ENCODE measurements at regions not wholly inside any gene's neighbourhood (a gene's known extent, or its start where the extent isn't known, plus 50 kb on each side); places are given as distances from the start of the nearest gene placed in this dataset.

DNA sequence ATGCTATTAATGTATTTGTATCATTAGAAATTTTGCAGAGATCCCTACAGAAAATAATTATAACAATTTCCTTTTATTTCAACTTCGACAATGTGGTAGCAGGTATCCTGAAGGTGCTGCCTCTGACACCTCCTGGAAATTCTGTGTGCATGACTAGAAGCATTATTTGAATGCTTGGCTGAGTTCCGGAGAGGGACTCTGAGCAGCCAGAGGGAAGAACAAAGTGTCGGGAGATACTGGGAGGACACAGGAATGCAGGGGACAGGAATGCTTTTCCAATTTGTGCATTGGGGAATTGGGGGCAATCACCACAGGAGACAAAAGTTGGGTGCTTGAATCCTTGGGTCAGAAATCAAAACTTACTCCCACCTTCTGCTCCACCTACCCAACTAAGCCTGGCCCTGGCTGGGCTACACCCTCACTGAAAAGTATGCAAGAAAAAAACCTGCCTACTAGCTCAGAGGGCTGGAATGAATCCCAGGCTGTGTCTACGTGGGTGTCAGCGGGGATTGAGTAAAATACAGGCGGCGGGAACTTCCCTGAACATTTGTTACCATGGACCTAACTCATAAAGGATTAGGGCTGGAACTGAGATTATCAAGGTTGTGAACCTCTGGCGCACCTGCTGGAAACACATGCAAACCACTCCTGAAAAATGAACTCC, 299.3 kb downstream of the SOX11 start:
- DNase-seq = no peak

DNA sequence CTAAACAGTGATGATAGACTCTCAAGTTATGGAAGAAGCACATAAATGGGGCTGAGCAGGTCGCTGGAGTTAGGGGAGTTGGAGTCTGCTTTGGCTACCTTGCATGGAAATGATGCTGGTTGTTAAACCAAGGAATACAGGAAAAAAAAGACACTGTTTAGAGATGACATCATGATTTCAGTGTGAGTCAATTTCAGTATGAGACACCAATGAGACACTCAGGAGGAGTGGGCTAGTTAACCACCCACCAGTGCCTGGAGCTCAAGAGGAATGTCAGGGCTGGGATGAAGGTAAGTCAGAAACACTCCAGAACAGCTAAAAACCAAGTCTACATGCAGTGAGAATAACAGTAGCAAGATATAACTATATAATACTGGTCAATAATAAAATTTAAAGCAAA, 303.6 kb downstream of the SOX11 start:
- no peak for DNase-seq

GRCh38 chr2:6008186-6008585, 316.0 kb downstream of the SOX11 start:
- DNase-seq = no peak

DNA sequence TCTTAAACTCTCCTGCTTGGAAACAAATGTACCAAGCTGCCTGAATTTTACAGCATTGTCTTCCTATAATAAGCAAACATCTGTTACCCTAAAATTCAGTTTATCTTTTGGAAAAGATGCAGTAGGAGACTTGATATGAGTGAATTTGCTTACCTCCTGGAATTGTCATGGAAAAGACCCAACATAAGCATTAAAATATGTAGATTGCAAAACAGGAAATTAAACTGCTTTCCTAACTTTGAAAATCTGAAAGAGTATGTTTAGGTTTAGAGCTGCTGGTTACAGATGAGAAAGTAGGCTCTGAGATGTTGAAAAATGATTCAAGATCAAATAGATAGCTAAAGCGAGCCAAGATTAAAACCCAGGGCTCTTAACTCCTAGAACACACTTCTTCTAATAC, 316.5 kb downstream of the SOX11 start:
- DNase-seq = no peak

- DNase-seq = no peak
Measured at GRCh38 chr2:6010163-6010562, 318.0 kb downstream of the SOX11 start.

- no peak for DNase-seq
Measured at GRCh38 chr2:6011921-6012320, 319.7 kb downstream of the SOX11 start.

DNA sequence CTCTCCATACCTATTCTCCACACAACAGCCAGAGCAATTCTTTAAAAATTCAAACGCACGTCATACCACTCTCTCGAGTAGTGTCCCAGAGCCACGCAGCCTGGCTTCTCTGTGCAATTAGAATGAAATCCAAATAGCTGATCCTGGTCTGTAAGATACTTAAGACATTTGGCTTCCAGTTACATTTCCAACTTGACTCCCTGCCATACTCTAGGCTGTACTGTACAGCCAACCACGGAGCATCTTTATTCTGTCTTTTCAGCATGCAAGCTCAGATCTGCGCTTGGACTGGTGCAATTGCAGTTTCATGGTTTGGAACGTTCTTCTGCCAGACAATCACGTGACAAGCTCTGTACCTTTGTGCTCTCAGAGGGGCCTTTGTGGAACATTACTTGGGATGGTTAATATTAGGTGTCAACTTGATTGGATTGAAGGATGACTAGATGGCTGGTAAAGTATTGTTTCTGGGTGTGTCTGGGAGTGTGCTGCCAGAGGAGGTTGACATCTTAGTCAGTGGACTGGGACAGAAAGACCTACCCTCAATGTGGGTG, 325.6 kb downstream of the SOX11 start:
- no peak for DNase-seq

GRCh38 chr2:6024229-6024628, 332.0 kb downstream of the SOX11 start:
- no peak for DNase-seq

DNA sequence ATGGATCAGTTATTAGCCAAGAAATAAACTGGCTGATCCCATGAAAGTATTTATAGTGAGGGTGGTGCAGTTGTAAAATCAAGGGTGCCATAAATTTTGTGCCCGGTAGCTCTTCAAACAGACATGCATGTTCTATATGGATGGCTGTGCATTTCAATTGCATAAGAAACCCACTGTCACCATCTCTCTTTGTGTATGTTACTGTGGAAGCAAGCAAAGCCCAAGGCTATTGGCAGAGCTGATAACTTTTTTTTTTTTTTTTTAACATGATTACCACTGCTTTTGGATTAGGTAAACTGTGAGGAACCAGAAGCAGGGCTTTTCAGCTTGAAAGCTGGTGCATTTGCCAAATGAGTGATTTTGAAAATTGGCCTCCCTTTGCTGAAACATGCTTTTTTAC, 332.6 kb downstream of the SOX11 start:
- no peak for DNase-seq

- no peak for DNase-seq
Measured at GRCh38 chr2:6025391-6025790, 333.2 kb downstream of the SOX11 start.

DNA sequence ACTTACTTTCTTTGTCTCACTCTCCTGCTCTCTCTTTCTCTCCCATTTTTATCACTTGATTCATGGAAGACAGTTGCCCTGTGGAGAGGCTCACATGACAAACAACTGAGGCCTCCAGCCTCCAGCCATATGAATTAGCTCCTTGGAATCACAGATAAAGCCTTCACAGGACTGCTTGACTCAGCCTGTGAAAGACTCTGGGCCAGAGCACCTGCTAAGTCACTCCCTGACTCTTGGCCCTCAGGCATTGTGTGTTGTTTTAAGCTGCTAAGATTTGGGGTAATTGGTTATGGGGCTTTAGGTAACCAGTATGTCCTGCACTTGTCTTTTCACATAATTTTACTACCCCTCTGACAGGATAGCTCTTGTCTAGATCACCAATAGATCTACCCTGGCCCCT, 334.9 kb downstream of the SOX11 start:
- DNase-seq = no peak

DNA sequence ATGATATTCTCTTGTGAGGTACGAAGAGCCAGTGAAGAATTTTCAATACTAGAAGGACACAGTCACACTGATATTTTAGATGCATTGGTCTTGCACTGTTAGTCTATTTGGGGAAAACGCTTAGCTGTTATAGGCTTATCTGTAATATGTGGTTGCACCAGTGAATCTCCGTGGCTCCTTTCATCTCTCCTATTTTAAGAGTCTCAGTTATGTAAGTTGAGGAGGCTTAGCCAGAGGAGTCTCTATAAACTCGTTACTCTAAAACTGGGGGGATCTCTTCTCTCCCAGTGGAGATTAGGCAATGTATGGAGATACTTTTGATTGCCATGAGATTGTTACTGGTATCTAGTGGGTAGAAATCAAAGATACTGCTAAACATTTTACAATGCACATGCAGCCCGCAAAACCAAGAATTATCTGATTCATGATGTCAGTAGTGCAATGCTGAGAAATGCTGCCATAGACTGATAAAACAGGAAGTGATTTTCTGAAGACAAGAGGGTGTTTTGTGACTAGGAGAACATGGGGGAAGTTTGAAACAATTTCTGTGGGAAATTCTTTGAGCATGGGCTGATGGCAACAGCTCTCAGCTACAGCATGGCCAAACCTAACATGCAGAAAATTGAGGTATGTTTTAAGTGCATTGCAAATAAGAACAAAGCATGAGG, 339.1 kb downstream of the SOX11 start:
- no peak for DNase-seq

DNA sequence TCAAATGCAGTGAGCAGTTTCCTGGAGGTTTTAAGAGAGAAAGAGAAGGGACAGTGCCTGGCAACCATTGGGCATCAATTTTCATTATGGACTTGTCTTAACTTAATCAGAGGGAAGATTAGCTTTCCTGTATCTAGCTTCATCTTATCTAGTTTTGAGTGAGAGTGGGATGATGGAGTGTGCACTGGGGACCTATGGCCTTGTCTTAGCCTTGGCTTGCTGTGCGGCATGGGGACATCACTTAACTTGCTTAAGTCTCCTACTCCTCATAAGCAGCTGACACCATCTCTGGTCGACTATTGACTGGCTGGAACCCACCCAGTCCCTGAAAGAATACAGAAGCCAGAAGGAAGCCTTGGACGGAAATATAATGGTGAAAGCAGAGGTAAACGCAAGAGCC, 344.0 kb downstream of the SOX11 start:
- DNase-seq = no peak

DNA sequence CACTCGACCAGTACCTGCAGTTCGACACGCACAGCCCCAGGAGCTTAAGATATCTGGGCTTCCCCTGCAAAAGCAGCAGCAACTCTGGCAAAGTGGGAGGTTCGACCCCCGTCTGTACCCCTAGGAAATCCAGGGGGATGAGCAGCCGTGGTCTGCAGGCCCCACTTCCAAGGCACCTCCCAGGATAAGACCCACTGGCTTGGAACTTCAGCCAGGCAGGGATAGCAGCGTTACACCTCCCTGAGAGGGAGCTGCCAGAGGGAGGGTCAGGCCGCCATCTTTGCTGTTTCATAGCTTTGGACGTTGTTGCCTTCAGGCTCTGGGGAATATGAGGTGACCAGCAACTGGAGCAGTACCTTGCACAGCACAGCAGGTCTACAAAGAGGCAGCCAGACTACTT, 351.1 kb downstream of the SOX11 start:
- no peak for DNase-seq

- no peak for DNase-seq
Measured at GRCh38 chr2:6052649-6053048, 360.5 kb downstream of the SOX11 start.

DNA sequence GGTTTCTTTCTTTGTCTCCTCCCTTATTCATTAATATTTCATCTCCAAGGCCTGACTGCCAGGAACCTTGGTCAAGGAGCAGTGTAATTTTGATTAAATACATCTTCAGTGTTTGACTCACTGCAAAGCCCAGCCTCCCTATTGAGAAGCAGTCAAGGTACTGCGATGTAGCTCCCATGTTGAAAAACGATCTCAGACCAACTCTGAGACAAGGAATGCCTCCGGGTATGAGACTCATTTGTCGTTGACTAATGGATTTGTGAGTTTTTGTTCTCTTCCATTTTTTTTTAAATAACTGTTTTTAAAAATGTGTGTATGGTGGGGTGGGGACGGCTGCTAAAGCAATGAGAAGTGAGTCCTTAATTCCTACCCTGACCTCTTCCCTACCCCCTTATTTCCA, 361.6 kb downstream of the SOX11 start:
- DNase-seq = no peak

GRCh38 chr2:6054161-6054671, 362.0 kb downstream of the SOX11 start:
- no peak for DNase-seq

DNA sequence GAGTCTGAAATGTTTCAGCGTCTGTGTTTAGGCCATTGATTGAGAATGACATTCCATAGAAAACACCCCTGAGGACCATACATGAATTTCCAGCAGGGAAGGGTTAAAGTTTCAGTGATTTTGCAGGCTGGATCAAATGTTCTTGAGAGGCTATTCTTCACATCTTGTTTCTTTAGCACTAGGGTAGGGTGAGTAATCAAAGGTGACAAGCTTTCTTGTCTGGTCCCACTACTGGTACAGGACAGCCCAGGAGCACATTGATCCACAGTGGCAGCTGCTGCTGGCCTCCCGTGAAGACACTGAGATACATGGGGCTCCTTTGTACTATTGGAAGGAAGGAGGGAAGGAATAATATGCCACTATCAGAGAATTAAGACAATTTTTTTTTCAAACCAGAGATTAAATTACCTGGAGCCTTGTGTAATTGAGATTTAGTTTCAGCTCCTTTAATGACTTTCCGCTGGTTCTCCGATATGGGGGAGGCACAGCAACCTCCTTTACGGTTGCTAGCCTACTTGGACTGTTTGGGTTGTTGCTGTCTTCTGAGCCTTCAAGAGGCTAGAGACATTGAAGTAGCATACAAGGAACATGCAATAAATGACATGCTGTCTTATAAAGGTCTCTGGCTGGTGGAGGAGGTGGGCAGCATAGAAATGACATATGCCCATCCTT, 368.9 kb downstream of the SOX11 start:
- no peak for DNase-seq

DNA sequence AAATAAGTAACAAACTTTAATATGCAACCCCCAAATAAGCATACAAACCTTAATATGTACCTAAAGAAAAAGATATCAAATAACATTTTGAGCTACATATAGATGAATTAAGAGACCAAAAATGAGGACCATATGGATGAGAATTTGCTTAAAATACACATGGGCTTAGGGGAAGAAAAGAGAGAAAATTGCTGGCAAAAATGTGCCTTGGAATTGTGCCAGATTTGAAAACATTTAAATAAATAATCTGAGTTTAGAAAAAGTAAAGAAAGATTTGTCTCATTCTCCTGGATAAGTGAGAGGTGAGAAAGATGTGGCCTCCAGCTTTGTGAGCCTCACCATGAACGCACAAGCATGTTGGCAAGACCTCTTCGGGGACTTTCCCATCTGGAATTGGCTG, 372.6 kb downstream of the SOX11 start:
- no peak for DNase-seq

DNA sequence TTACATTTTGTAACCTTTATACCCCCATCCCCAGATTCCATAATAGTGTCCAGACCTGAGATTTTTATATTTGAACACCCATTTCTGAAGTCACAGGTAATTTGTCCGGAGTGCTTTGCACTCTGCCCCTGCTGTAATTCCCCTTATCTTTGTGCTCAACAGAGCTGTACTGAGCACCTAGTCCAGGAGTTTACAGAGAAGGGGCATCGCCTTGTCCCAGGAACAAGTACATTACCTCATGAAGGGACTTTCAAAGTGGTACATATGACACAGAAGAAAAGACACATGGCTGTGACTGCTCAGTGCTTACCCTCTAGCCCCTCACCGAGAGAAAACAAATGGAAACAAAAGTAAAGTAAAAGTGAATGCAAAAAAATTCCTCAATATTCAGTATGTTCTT, 373.5 kb downstream of the SOX11 start:
- no peak for DNase-seq

DNA sequence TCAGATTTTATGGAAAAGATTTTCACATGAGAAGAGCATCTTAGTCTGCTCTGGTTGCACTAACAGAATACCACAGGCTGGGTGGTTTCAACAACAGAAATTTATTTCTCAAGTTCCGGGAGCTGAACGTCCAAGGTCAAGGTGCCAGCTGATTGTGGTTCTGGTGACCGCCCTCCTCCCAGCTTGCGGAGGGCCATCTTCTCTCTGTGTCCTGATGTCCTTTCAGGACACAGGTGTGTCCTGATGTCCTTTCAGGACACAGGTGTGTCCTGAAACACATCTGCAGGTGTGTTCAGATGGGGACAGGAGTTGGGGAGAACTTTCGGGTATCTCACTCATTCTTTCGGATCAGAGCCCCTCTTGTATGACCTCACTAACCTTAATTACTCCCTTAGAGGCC, 374.9 kb downstream of the SOX11 start:
- DNase-seq = no peak

GRCh38 chr2:6067806-6068205, 375.6 kb downstream of the SOX11 start:
- DNase-seq = no peak

- DNase-seq = no peak
Measured at GRCh38 chr2:6068429-6068828, 376.2 kb downstream of the SOX11 start.

DNA sequence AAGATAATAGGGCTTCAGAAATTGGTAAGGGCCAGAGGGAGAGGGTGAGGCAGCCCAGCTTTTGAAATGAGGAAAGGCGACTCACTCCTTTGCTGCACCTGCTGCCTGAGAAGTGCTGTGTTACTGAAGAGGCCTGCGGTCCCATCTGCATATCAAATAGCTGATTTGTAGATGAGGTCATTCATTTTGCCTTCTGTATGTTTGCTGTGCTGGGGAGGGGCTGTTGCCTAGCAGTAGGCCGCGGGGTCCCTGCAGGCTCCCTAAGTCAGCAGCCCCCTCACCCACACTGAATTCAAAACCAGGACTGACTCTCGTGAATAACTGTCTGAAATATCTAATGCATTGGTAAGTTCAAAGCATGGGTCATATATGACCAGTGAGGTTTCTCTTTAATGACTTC, 377.2 kb downstream of the SOX11 start:
- DNase-seq = no peak

Measured in occipital lobe (tissue), 1 donor.